ENCODE measurements at regions not wholly inside any gene's neighbourhood (a gene's known extent, or its start where the extent isn't known, plus 50 kb on each side); places are given as distances from the start of the nearest gene placed in this dataset.

- Mint-ChIP-seq H3K4me3 (no peak overlapping the region), H3K27me3 (ENCODE audit: low read depth) (peaks cover 13% of the 10 kb centered on the region), H3K36me3 (ENCODE audit: low read depth) (no peaks in the 10 kb centered on the region), H3K4me1 (peaks cover 3% of the 10 kb centered on the region), H3K27ac (ENCODE audit: unreplicated experiment) (no peak overlapping the region), H3K9me3 (peaks cover 11% of the 10 kb centered on the region)
- TF ChIP-seq, protein P1, sequence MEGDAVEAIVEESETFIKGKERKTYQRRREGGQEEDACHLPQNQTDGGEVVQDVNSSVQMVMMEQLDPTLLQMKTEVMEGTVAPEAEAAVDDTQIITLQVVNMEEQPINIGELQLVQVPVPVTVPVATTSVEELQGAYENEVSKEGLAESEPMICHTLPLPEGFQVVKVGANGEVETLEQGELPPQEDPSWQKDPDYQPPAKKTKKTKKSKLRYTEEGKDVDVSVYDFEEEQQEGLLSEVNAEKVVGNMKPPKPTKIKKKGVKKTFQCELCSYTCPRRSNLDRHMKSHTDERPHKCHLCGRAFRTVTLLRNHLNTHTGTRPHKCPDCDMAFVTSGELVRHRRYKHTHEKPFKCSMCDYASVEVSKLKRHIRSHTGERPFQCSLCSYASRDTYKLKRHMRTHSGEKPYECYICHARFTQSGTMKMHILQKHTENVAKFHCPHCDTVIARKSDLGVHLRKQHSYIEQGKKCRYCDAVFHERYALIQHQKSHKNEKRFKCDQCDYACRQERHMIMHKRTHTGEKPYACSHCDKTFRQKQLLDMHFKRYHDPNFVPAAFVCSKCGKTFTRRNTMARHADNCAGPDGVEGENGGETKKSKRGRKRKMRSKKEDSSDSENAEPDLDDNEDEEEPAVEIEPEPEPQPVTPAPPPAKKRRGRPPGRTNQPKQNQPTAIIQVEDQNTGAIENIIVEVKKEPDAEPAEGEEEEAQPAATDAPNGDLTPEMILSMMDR (conservative IDR thresholded peaks at IDR 0.05) = no peak
- DNase-seq (ENCODE audit: low read depth, low spot score) = no peak
These were observed 60.7 kb upstream of the COG2 start for GRCh38 chr1:230581446-230582079.

- H3K4me3 Mint-ChIP-seq = no peak overlapping the region
- H3K36me3 Mint-ChIP-seq (ENCODE audit: low read depth) = no peaks in the 10 kb centered on the region
- TF ChIP-seq, protein P1 (conservative IDR thresholded peaks at IDR 0.05) = no peak
- no peak overlapping the region for H3K27ac Mint-ChIP-seq (ENCODE audit: unreplicated experiment)
- peaks cover 13% of the 10 kb centered on the region for H3K27me3 Mint-ChIP-seq (ENCODE audit: low read depth)
- H3K4me1 Mint-ChIP-seq = peaks cover 3% of the 10 kb centered on the region
- no peak for DNase-seq (ENCODE audit: low read depth, low spot score)
- H3K9me3 Mint-ChIP-seq = peaks cover 7% of the 10 kb centered on the region
These were observed 63.7 kb upstream of the COG2 start for GRCh38 chr1:230578616-230579015.

DNA sequence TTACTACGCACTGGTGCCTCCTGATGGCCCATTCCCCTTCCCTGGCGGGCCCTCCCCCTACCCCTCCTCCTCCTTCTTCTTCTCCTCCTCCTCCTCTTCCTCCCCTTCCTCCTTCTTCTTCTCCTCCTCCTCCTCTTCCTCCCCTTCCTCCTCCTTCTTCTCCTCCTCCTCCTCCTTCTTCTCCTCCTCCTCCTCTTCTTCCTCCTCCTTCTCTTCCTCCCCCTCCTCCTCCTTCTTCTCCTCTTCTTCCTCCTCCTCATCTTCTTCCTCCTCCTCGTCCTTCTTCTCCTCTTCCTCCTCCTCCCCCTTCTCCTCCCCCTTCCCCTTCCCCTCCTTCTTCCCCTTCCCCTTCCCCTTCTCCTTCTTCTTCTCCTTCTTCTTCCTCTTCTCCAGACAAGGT is 64.7 kb upstream of the COG2 start:
- Mint-ChIP-seq H3K4me1 (peaks cover 9% of the 10 kb centered on the region), H3K9me3 (peaks cover 7% of the 10 kb centered on the region), H3K27me3 (ENCODE audit: low read depth) (peaks cover 13% of the 10 kb centered on the region), H3K4me3 (no peak overlapping the region), H3K36me3 (ENCODE audit: low read depth) (no peaks in the 10 kb centered on the region), H3K27ac (ENCODE audit: unreplicated experiment) (no peak overlapping the region)
- TF ChIP-seq, protein P1 (conservative IDR thresholded peaks at IDR 0.05) = no peak
- no peak for DNase-seq (ENCODE audit: low read depth, low spot score)

DNA sequence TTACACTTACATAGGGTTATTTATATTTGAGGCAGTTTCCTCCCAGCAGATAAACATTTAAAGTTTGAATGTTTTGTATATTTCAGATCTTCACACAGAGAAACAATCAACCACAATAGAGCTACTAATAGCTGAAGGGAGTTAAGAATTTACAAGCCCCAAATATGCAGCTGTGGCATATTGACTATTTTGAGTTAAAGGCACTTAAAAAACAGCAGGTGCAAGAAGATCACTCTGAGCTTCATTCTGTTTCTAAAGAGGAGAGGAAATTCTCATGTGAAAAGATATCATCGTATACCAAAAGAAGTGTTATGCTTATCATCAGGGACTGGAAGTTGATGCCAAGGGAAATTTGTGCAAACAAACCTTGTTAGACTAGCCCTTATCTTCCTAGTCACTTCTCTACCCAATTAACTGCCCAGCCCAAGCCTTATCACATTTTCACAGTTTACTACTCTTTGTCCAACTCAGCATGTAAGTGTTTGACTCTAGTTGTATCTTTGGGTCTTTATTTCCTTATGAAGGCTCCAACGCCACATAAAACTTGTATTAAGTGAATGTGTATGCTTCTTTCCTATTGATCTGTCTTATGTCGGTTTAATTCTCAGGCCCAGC is 66.3 kb upstream of the COG2 start:
- H3K27ac Mint-ChIP-seq (ENCODE audit: unreplicated experiment) = no peak overlapping the region
- H3K4me1 Mint-ChIP-seq = peaks cover 17% of the 10 kb centered on the region
- H3K27me3 Mint-ChIP-seq (ENCODE audit: low read depth) = peaks cover 13% of the 10 kb centered on the region
- TF ChIP-seq, protein P1 (conservative IDR thresholded peaks at IDR 0.05) = no peak
- H3K9me3 Mint-ChIP-seq = no peaks in the 10 kb centered on the region
- DNase-seq (ENCODE audit: low read depth, low spot score) = no peak
- no peak overlapping the region for H3K4me3 Mint-ChIP-seq
- H3K36me3 Mint-ChIP-seq (ENCODE audit: low read depth) = no peaks in the 10 kb centered on the region

- peaks cover 13% of the 10 kb centered on the region for H3K27me3 Mint-ChIP-seq (ENCODE audit: low read depth)
- H3K36me3 Mint-ChIP-seq (ENCODE audit: low read depth) = no peaks in the 10 kb centered on the region
- peaks cover 14% of the 10 kb centered on the region for H3K4me1 Mint-ChIP-seq
- H3K27ac Mint-ChIP-seq (ENCODE audit: unreplicated experiment) = no peak overlapping the region
- TF ChIP-seq, protein P1 (conservative IDR thresholded peaks at IDR 0.05) = no peak
- no peak for DNase-seq (ENCODE audit: low read depth, low spot score)
- no peaks in the 10 kb centered on the region for H3K9me3 Mint-ChIP-seq
- no peak overlapping the region for H3K4me3 Mint-ChIP-seq
These were observed 67.8 kb upstream of the COG2 start for GRCh38 chr1:230574502-230574901.
